Tibial nerve (tissue), 4 donors: ENCODE measurements at regions not wholly inside any gene's neighbourhood (a gene's known extent, or its start where the extent isn't known, plus 50 kb on each side); places are given as distances from the start of the nearest gene placed in this dataset.
"Not testable (repeated sequence)": the region's sequence is repeated elsewhere in the genome, so short reads cannot be mapped to it uniquely, and the experiment has no call there.

Source experiments
- DNase-seq, 2 donors: peaks; one replicate each; pipeline ENCODE4 v3.0.0-alpha.2; 2019; ENCODE audit warnings: low spot score in 2 of 2
- H3K27ac ChIP-seq, 4 donors: fragments of 200-600 bp; sonication (generic) in 3 of 4; one replicate each; pipeline ENCODE4 v1.5.1; 2017 to 2019; ENCODE audit warnings: mild to moderate bottlenecking in 1 of 4
- H3K27me3 ChIP-seq, 2 donors: fragments of 200-600 bp; sonication (generic) in 1 of 2; one replicate each; pipeline versions ENCODE4 v1.5.1 to v1.6.0; 2017 to 2019
- H3K36me3 ChIP-seq, 3 donors: fragments of 200-600 bp; sonication (generic); one replicate each; pipeline ENCODE4 v1.5.1; 2018 to 2019
- H3K4me1 ChIP-seq, 4 donors: fragments of 200-600 bp; sonication (generic) in 3 of 4; one replicate each; pipeline ENCODE4 v1.5.1; 2017 to 2019
- H3K4me3 ChIP-seq, 4 donors: fragments of 200-600 bp; sonication (generic) in 3 of 4; one replicate each; pipeline ENCODE4 v1.5.1; 2017 to 2019; ENCODE audit warnings: mild to moderate bottlenecking in 1 of 4, moderate library complexity in 1 of 4
- H3K9me3 ChIP-seq, 4 donors: fragments of 200-600 bp; sonication (generic) in 3 of 4; one replicate each; pipeline ENCODE4 v1.5.1; 2017 to 2019
- CTCF ChIP-seq, 5 experiments: fragments of 200-600 bp in 3 of 5; fragments of 450-650 bp in 2 of 5; sonication (generic) in 3 of 5; IDR thresholded peaks; one replicate each; pipeline ENCODE4 v1.5.1; 2016 to 2019; ENCODE audit warnings: antibody characterized with exemption in 5 of 5, mild to moderate bottlenecking in 3 of 5, moderate library complexity in 2 of 5
- EP300 ChIP-seq, 2 donors: sonication (generic); formaldehyde crosslinking; IDR thresholded peaks; one replicate each; pipeline ENCODE4 v1.6.1; 2017; ENCODE audit warnings: antibody characterized with exemption in 2 of 2, mild to moderate bottlenecking in 1 of 2
- POLR2A ChIP-seq, 2 donors: fragments of 450-650 bp; IDR thresholded peaks; one replicate each; pipeline ENCODE4 v1.6.1; 2017; ENCODE audit warnings: antibody characterized with exemption in 2 of 2, mild to moderate bottlenecking in 2 of 2, moderate library complexity in 2 of 2
- WGBS, 2 donors: methylation state at CpG; one replicate each; pipeline ENCODE4 v1.1.5; 2018; 5-methylcytosine and 5-hydroxymethylcytosine counted together

- no peak for TF ChIP-seq POLR2A (IDR thresholded peaks at IDR 0.05)
- no peak for TF ChIP-seq EP300 (IDR thresholded peaks at IDR 0.05)
- no peak for TF ChIP-seq CTCF (IDR thresholded peaks at IDR 0.05)
- H3K4me1 ChIP-seq = peaks cover 0 to 5% (median 2%) of the 10 kb centered on the region in 4 donors
- WGBS, 2 donors = 30 to 42% methylated on average over 11 of the region's 11 CpGs
- no peak overlapping the region for H3K27ac ChIP-seq
- no peaks in the 10 kb centered on the region for H3K36me3 ChIP-seq
- no peaks in the 10 kb centered on the region for H3K9me3 ChIP-seq
- H3K27me3 ChIP-seq = no peaks in the 10 kb centered on the region
- H3K4me3 ChIP-seq = no peak overlapping the region
- DNase-seq = no peak
Observed at GRCh38 chr14:37870632-37871346, 275.4 kb downstream of the TTC6 start.

DNA sequence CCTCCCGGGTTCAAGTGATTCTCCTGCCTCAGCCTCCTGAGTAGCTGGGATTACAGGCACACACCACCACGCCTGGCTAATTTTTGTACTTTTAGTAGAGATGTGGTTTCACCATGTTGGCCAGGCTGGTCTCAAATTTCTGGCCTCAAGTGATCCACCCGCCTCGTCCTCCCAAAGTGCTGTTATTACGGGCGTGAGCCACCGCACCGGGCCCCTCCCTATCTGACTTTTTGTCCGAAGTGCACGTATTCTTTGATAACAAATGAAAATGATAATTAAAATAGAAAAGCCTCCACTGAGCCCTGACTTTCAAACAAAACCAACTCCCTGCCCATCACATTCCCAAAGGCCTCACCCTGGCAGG is 278.6 kb downstream of the TTC6 start:
- not testable (repeated sequence) for H3K4me3 ChIP-seq, H3K27me3 ChIP-seq, H3K9me3 ChIP-seq, H3K27ac ChIP-seq, DNase-seq, H3K36me3 ChIP-seq, H3K4me1 ChIP-seq
- WGBS, 2 donors = 96 to 98% methylated on average over 10 of the region's 10 CpGs

DNA sequence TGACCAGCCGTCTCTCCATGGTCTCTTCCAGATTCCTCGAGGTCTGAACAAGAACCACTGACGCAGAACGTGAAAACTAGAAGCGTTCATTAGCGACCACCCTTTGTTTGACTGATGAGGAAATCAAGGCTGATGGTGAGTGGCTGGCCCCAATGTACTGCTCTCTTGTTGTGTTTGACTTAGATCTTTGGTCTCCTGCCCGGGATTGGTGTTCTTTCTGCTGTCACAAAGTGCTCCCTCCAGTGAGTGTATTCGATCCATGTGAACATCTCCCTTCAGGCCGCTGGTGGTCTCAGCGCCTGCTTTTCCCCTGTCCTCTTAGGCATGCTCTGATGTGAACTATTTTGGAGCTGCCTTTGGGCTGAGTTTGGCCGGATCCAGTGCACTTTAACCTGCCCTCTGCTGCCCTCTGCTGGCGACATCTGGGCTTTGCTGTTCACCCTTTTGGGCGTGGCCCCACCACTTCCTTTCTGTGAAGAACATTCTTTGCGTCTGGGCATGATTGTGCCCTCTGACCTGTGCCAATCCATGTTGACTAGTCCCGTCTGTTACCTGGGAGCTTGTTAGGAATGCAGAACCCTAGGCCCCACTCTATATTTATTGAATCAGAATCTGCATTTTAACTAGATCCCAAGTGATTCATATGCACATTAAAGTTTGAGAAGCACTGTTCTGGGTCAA is 279.1 kb downstream of the TTC6 start:
- H3K4me1 ChIP-seq = peaks cover 0 to 5% (median 2%) of the 10 kb centered on the region in 4 donors
- no peak overlapping the region for H3K4me3 ChIP-seq
- DNase-seq = peak; percentile 75 to 86
- 39 to 46% methylated on average over 15 of the region's 15 CpGs for WGBS, 2 donors
- H3K9me3 ChIP-seq = no peaks in the 10 kb centered on the region
- no peaks in the 10 kb centered on the region for H3K36me3 ChIP-seq
- TF ChIP-seq POLR2A (IDR thresholded peaks at IDR 0.05) = no peak
- TF ChIP-seq CTCF (IDR thresholded peaks at IDR 0.05) = peak; percentile 49 to 84 (median 72)
- no peak for TF ChIP-seq EP300 (IDR thresholded peaks at IDR 0.05)
- H3K27me3 ChIP-seq = no peaks in the 10 kb centered on the region
- H3K27ac ChIP-seq = no peak overlapping the region

DNA sequence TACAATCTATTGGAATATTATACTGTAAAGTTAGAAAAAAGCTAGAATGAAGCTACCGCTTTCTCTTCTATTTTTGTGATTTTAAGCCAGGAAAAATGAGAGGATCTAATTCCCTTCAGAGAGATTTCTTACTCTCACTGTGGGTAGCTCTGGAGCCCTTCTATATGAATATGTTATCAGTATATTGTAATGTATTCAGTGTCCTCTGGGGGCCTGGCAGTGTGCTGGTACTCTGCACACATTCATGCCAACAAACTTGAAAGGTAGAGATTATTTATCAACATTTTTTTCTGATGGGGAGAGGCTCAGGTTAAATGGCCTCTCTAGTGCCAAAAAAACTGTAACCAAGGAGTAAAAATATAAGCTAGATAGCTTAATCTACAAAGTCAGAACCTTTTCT is 292.8 kb downstream of the TTC6 start:
- no peak for DNase-seq
- Histone ChIP-seq H3K4me3 (no peak overlapping the region), H3K9me3 (no peaks in the 10 kb centered on the region), H3K27ac (no peak overlapping the region), H3K27me3 (no peaks in the 10 kb centered on the region), H3K4me1 (no peaks in the 10 kb centered on the region), H3K36me3 (no peaks in the 10 kb centered on the region)
- 91 to 93% methylated on average over 1 of the region's 1 CpG for WGBS, 2 donors
- TF ChIP-seq POLR2A (IDR thresholded peaks at IDR 0.05) (no peak), EP300 (IDR thresholded peaks at IDR 0.05) (no peak), CTCF (IDR thresholded peaks at IDR 0.05) (no peak)

DNA sequence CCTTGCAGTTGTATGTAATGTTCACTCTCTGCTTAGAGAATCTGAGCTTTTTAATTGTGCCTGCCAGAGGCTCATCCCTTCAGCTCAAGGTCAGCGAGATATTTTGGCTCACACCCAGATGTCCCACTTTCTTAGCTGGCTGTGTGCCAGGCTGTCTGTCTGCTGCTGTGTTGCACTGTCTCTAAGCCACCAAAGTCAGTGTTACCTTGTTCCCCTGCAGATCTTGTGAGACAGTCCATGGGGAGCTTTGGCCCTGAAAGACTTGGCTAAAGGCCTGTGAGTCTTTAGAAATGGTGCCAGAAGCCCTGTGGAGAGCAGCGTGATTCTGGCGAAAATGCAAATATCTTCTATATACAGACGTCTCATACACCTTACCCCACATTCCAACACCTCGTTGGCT is 293.7 kb downstream of the TTC6 start:
- 38 to 44% methylated on average over 5 of the region's 5 CpGs for WGBS, 2 donors
- TF ChIP-seq EP300 (IDR thresholded peaks at IDR 0.05) (no peak), POLR2A (IDR thresholded peaks at IDR 0.05) (no peak), CTCF (IDR thresholded peaks at IDR 0.05) (no peak)
- H3K27me3 ChIP-seq = no peaks in the 10 kb centered on the region
- no peak overlapping the region for H3K4me3 ChIP-seq
- no peaks in the 10 kb centered on the region for H3K9me3 ChIP-seq
- H3K36me3 ChIP-seq = no peaks in the 10 kb centered on the region
- H3K4me1 ChIP-seq = no peaks in the 10 kb centered on the region
- no peak for DNase-seq
- H3K27ac ChIP-seq = no peak overlapping the region
